ENCODE measurements at regions not wholly inside any gene's neighbourhood (a gene's known extent, or its start where the extent isn't known, plus 50 kb on each side); places are given as distances from the start of the nearest gene placed in this dataset.

DNA sequence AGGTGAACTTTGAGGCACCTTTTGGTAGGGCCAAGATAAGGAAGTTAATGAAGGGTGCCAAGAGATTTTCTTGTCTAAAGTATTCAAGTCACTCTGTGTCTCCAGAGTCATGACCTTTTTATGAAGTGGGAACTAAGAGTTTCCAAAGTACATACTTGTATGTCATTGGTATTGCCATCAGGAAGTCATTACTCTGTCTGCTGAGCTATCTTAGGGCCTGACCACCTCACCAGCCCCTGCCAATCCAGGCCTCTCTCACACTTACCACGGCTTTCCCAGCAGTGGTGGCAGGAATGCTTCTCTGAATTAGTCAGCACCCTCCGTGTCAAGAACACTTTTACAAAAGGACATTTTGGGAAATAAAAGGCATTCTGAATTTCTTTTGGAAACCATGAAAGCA, 192.8 kb upstream of the MTNR1B start:
- TF ChIP-seq, protein P1, sequence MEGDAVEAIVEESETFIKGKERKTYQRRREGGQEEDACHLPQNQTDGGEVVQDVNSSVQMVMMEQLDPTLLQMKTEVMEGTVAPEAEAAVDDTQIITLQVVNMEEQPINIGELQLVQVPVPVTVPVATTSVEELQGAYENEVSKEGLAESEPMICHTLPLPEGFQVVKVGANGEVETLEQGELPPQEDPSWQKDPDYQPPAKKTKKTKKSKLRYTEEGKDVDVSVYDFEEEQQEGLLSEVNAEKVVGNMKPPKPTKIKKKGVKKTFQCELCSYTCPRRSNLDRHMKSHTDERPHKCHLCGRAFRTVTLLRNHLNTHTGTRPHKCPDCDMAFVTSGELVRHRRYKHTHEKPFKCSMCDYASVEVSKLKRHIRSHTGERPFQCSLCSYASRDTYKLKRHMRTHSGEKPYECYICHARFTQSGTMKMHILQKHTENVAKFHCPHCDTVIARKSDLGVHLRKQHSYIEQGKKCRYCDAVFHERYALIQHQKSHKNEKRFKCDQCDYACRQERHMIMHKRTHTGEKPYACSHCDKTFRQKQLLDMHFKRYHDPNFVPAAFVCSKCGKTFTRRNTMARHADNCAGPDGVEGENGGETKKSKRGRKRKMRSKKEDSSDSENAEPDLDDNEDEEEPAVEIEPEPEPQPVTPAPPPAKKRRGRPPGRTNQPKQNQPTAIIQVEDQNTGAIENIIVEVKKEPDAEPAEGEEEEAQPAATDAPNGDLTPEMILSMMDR (conservative IDR thresholded peaks at IDR 0.05 in 1 of 2, IDR thresholded peaks at IDR 0.05 in 1 of 2; ENCODE audit: low read depth in 1 of 2, low read length in 2 of 2): no peak
- TF ChIP-seq EZH2 (IDR thresholded peaks at IDR 0.05; ENCODE audit: low read length, missing control alignments): no peak
- no peaks in the 10 kb centered on the region for H3K79me2 ChIP-seq (ENCODE audit: control insufficient read depth, insufficient read depth, low read length)
- DNase-seq (ENCODE audit: low read depth in 2 of 2): peak in 1 of 2 donors; percentile 67
- H3K27ac ChIP-seq (ENCODE audit: insufficient read depth, low read length): no peak overlapping the region
- H3K27me3 ChIP-seq (ENCODE audit: control insufficient read depth, insufficient read depth, low read length): no peaks in the 10 kb centered on the region
- H3K4me1 ChIP-seq (ENCODE audit: control insufficient read depth, extremely low read depth, insufficient read depth, low read length): no peaks in the 10 kb centered on the region
- no peak overlapping the region for H2AFZ ChIP-seq (ENCODE audit: low read length)
- H3K36me3 ChIP-seq (ENCODE audit: control insufficient read depth, insufficient read depth, low read length): no peaks in the 10 kb centered on the region
- no peak overlapping the region for H3K4me2 ChIP-seq (ENCODE audit: extremely low read depth, insufficient read depth, low read length)
- H4K20me1 ChIP-seq (ENCODE audit: control insufficient read depth, extremely low read depth, insufficient read depth, low read length): no peaks in the 10 kb centered on the region
- H3K9ac ChIP-seq (ENCODE audit: insufficient read depth, low read length): no peak overlapping the region
- H3K9me3 ChIP-seq (ENCODE audit: control insufficient read depth, insufficient read depth, low read depth, low read length): no peaks in the 10 kb centered on the region
- H3K4me3 ChIP-seq (replicated peaks in 1 of 4; ENCODE audit: control extremely low read depth in 1 of 4, insufficient read depth in 1 of 4, low read depth in 3 of 4, low read length in 4 of 4): no peak overlapping the region

DNA sequence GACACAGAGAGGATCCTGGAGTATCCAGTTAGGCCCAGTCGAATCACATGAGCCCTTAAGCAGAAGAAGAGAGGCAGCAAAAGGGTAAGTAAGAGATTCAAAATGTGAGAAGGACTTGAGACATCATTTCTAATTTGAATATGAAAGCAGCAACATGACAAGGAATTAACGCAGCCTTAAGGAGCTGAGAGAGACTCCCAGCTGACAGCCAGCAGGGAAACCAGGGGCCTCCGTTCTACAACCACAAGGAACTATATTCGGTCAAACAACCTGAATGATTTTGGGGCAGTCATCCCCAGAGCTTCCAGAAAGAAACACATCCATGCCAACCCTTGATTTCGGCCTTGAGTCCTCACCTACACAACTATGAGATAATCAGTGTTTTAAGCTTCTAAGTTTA, 189.7 kb upstream of the MTNR1B start:
- TF ChIP-seq EZH2 (IDR thresholded peaks at IDR 0.05; ENCODE audit: low read length, missing control alignments): no peak
- TF ChIP-seq, protein P1 (conservative IDR thresholded peaks at IDR 0.05 in 1 of 2, IDR thresholded peaks at IDR 0.05 in 1 of 2; ENCODE audit: low read depth in 1 of 2, low read length in 2 of 2): no peak
- Histone ChIP-seq H3K36me3 (ENCODE audit: control insufficient read depth, insufficient read depth, low read length) (no peaks in the 10 kb centered on the region), H3K9me3 (ENCODE audit: control insufficient read depth, insufficient read depth, low read depth, low read length) (no peaks in the 10 kb centered on the region), H3K4me2 (ENCODE audit: extremely low read depth, insufficient read depth, low read length) (no peak overlapping the region), H3K4me3 (replicated peaks in 1 of 4; ENCODE audit: control extremely low read depth in 1 of 4, insufficient read depth in 1 of 4, low read depth in 3 of 4, low read length in 4 of 4) (no peak overlapping the region), H4K20me1 (ENCODE audit: control insufficient read depth, extremely low read depth, insufficient read depth, low read length) (no peaks in the 10 kb centered on the region), H3K79me2 (ENCODE audit: control insufficient read depth, insufficient read depth, low read length) (no peaks in the 10 kb centered on the region), H3K27ac (ENCODE audit: insufficient read depth, low read length) (no peak overlapping the region), H2AFZ (ENCODE audit: low read length) (no peak overlapping the region), H3K27me3 (ENCODE audit: control insufficient read depth, insufficient read depth, low read length) (no peaks in the 10 kb centered on the region), H3K4me1 (ENCODE audit: control insufficient read depth, extremely low read depth, insufficient read depth, low read length) (no peaks in the 10 kb centered on the region), H3K9ac (ENCODE audit: insufficient read depth, low read length) (no peak overlapping the region)
- no peak for DNase-seq (ENCODE audit: low read depth in 2 of 2)

DNA sequence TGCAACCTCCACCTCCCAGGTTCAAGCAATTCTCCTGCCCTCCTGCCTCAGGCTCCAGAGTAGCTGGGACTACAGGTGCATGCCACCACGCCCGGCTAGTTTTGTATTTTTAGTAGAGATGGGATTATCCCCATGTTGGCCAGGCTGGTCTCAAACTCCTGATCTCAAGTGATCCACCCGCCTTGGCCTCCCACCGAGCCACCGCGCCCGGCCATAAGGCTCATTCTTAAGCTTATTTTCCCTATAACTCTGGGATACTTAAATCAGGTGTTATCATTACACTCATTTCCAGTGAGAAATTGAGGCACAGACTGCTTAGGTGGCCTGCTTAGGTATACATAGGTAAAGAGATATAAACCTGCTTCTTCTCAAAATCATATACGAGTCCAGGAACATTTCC, 188.3 kb upstream of the MTNR1B start:
- Histone ChIP-seq H3K36me3 (ENCODE audit: control insufficient read depth, insufficient read depth, low read length) (no peaks in the 10 kb centered on the region), H3K9me3 (ENCODE audit: control insufficient read depth, insufficient read depth, low read depth, low read length) (no peaks in the 10 kb centered on the region), H3K9ac (ENCODE audit: insufficient read depth, low read length) (no peak overlapping the region), H3K27ac (ENCODE audit: insufficient read depth, low read length) (no peak overlapping the region), H3K4me2 (ENCODE audit: extremely low read depth, insufficient read depth, low read length) (no peak overlapping the region), H3K4me1 (ENCODE audit: control insufficient read depth, extremely low read depth, insufficient read depth, low read length) (no peaks in the 10 kb centered on the region), H3K4me3 (replicated peaks in 1 of 4; ENCODE audit: control extremely low read depth in 1 of 4, insufficient read depth in 1 of 4, low read depth in 3 of 4, low read length in 4 of 4) (no peak overlapping the region), H4K20me1 (ENCODE audit: control insufficient read depth, extremely low read depth, insufficient read depth, low read length) (no peaks in the 10 kb centered on the region), H2AFZ (ENCODE audit: low read length) (no peak overlapping the region), H3K79me2 (ENCODE audit: control insufficient read depth, insufficient read depth, low read length) (no peaks in the 10 kb centered on the region), H3K27me3 (ENCODE audit: control insufficient read depth, insufficient read depth, low read length) (no peaks in the 10 kb centered on the region)
- TF ChIP-seq EZH2 (IDR thresholded peaks at IDR 0.05; ENCODE audit: low read length, missing control alignments): no peak
- TF ChIP-seq, protein P1 (conservative IDR thresholded peaks at IDR 0.05 in 1 of 2, IDR thresholded peaks at IDR 0.05 in 1 of 2; ENCODE audit: low read depth in 1 of 2, low read length in 2 of 2): no peak
- DNase-seq (ENCODE audit: low read depth in 2 of 2): no peak
